OCI-LY1 (cell line): ENCODE measurements at regions not wholly inside any gene's neighbourhood (a gene's known extent, or its start where the extent isn't known, plus 50 kb on each side); places are given as distances from the start of the nearest gene placed in this dataset.

Experiments
- EZH2 ChIP-seq: fragments of 200-600 bp; sonication (generic), shearing (Covaris generic); IDR thresholded peaks from 2 replicates; pipeline ENCODE4 v1.8.0; 2017; ENCODE audit warnings: borderline replicate concordance, mixed run types, mild to moderate bottlenecking, antibody characterized with exemption, low read length, moderate library complexity, mixed read lengths
- TF ChIP-seq, protein P1 (sequence below): fragments of 200-600 bp; sonication (generic), shearing (Covaris generic); IDR thresholded peaks from 2 replicates; pipeline ENCODE4 v1.5.1; 2017; ENCODE audit warnings: mild to moderate bottlenecking, antibody characterized with exemption, low read length, moderate library complexity, mixed read lengths

DNA sequence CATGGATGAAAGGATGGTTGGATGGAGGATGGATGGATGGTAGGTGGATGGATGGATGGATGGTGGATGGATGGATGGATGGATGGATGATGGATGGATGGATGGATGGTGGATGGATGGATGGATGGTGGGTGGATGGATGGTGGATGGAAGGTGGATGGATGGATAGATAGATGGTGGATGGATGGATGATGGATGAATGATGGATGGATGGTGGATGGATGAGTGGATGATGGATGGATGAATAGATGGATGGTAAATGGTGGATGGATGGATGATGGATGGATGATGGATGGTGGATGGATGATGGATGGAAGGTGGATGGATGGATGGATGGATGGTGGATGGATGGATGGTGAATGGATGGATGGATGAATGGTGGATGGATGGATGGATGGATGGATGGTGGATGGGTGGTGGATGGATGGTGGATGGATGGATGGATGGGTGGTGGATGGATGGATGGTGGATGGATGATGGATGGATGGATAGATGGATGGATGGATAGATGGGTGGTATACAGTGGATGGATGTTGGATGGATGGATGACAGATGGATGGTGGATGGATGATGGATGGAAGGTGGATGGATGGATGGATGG is 350.8 kb downstream of the BRD1 start:
- TF ChIP-seq, protein P1, sequence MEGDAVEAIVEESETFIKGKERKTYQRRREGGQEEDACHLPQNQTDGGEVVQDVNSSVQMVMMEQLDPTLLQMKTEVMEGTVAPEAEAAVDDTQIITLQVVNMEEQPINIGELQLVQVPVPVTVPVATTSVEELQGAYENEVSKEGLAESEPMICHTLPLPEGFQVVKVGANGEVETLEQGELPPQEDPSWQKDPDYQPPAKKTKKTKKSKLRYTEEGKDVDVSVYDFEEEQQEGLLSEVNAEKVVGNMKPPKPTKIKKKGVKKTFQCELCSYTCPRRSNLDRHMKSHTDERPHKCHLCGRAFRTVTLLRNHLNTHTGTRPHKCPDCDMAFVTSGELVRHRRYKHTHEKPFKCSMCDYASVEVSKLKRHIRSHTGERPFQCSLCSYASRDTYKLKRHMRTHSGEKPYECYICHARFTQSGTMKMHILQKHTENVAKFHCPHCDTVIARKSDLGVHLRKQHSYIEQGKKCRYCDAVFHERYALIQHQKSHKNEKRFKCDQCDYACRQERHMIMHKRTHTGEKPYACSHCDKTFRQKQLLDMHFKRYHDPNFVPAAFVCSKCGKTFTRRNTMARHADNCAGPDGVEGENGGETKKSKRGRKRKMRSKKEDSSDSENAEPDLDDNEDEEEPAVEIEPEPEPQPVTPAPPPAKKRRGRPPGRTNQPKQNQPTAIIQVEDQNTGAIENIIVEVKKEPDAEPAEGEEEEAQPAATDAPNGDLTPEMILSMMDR, result no peak
- TF ChIP-seq EZH2, result no peak
